Effector memory CD8-positive, alpha-beta T cell (primary cell): ENCODE measurements at regions not wholly inside any gene's neighbourhood (a gene's known extent, or its start where the extent isn't known, plus 50 kb on each side); places are given as distances from the start of the nearest gene placed in this dataset.

Experiments used
- ATAC-seq: fragments of 150-1000 bp; cut with Tn5 transposase; replicated peaks from 2 replicates; pipeline ENCODE4 v1.10.0; 2021; ENCODE audit warnings: mild to moderate bottlenecking, moderate library complexity
- DNase-seq, 3 experiments: peaks; one replicate each; pipeline ENCODE4 v3.0.0; 2021
- H3K27ac Mint-ChIP-seq, 2 donors: one replicate each; pipeline ENCODE4 v1.8.0; 2022; ENCODE audit warnings: mild to moderate bottlenecking in 2 of 2, mixed read lengths in 2 of 2, moderate library complexity in 2 of 2
- H3K27me3 Mint-ChIP-seq, 2 donors: one replicate each; pipeline ENCODE4 v1.8.0; 2022; ENCODE audit warnings: mixed read lengths in 2 of 2
- H3K36me3 Mint-ChIP-seq: one replicate; pipeline ENCODE4 v1.8.0; 2022; ENCODE audit warnings: mild to moderate bottlenecking, moderate library complexity, mixed read lengths; ENCODE audit not compliant: insufficient read depth
- H3K4me1 Mint-ChIP-seq, 2 donors: one replicate each; pipeline ENCODE4 v1.8.0; 2022; ENCODE audit warnings: low read depth in 2 of 2, mixed read lengths in 2 of 2
- H3K4me3 Mint-ChIP-seq, 2 donors: one replicate each; pipeline ENCODE4 v1.8.0; 2022; ENCODE audit warnings: mild to moderate bottlenecking in 2 of 2, mixed read lengths in 2 of 2, moderate library complexity in 2 of 2
- H3K9me3 Mint-ChIP-seq, 2 donors: one replicate each; pipeline ENCODE4 v1.8.0; 2022; ENCODE audit warnings: mixed read lengths in 2 of 2

DNA sequence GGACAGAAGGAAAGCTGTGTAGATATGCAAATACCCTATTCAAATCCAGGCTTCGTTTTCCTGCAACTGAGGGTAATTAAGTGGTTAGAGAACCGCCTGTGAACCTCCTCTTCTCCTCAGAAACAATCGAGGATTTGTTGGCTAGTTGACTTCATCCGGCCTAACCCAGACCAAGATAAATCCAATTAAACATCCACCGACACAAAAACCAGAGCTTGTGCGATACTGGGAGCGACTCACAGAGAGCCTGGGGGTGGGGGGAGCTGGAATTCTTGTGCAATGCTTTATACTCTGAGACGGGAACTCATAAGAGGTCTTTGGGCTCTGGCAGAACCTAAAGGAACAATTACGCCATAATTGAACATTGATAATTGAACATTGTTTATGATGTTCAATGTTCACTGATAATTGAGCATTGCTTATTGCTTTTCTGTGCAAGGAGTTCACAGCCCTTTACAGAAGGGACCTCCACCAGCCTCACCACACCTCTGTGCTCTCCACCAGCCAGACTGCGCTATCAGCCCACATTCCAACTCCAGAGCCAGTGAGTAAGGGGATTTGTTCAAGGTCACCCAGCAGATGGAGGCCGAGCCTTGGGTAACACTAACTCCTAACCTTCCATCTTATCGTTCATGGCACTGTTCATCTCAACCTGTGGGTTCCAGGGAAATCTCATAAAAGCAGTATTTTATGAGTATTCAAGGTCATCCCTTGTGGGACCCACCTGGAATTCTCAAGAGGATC lies 429.6 kb upstream of the JARID2 start:
- no peaks in the 10 kb centered on the region for H3K9me3 Mint-ChIP-seq
- no peak for DNase-seq
- H3K36me3 Mint-ChIP-seq = no peaks in the 10 kb centered on the region
- no peak for ATAC-seq
- no peak overlapping the region for H3K27ac Mint-ChIP-seq
- peaks cover 0 to 6% of the 10 kb centered on the region in 2 donors for H3K27me3 Mint-ChIP-seq
- peaks cover 0 to 3% of the 10 kb centered on the region in 2 donors for H3K4me1 Mint-ChIP-seq
- H3K4me3 Mint-ChIP-seq = no peak overlapping the region

DNA sequence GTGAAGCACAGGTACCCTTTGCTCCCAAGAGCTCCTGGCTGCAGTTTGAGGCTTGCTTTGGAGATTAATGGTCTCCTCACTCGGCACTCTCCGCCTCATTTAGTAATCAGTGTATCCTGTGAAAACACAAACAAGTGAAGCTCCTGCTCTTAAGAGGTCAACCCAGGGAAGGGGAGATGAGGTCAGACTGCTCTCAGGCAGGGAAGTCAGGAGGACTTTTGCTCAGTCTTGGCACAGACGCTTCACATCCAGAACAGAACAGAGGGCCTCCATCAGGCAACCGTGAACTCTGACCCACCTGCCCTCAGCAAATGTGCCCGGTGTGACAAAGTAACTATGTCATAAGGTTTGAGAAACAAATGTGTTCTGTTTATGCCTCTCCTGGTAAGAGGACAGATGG lies 428.8 kb upstream of the JARID2 start:
- Mint-ChIP-seq H3K27me3 (peaks cover 0 to 6% of the 10 kb centered on the region in 2 donors), H3K9me3 (no peaks in the 10 kb centered on the region), H3K27ac (no peak overlapping the region), H3K36me3 (no peaks in the 10 kb centered on the region), H3K4me1 (peaks cover 0 to 3% of the 10 kb centered on the region in 2 donors), H3K4me3 (no peak overlapping the region)
- ATAC-seq (no peak), DNase-seq (no peak)

DNA sequence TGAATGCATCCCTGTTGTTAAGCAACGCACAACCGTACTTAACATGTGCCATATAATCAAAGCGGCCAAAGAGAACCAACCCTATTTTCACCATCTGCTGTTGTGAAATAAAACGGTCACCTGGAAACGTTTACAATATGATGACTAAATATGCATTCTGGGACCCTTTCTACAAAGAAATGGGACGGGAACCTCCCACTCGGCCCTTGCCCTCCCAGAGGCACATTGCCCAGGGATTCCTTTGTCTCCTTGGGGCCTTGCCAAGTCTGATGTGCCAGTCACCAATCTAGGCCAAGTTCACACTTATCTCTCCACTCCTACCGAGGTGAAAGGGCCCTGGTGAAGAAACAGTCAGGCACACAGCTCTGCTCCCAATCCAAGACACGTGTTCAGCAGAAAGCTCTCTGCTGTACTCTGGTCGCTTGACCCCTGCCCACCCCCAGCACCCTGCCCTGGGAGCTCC lies 427.4 kb upstream of the JARID2 start:
- Mint-ChIP-seq H3K36me3 (no peaks in the 10 kb centered on the region), H3K4me3 (no peak overlapping the region), H3K4me1 (peaks cover 0 to 3% of the 10 kb centered on the region in 2 donors), H3K9me3 (no peaks in the 10 kb centered on the region), H3K27ac (no peak overlapping the region), H3K27me3 (peaks cover 0 to 5% of the 10 kb centered on the region in 2 donors)
- DNase-seq = no peak
- ATAC-seq = no peak

DNA sequence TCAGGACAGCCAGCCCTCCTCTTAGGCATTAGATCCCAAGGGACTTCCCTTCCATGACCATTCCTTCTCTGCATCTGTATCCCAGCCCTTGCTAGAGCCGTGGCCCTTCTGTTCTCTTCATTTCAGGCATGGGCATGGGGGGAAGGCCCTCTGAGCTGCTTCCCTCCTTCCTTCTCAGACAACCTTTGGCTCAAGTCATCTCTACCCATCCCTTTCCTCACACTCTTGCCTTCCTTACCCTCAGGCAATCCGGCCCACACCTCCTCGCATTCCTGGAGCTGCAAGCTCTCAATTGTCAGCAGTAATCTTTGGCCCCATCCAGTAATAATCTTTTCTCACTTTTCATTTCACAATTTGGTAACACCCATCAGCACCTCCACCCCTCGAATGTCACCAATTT lies 426.9 kb upstream of the JARID2 start:
- H3K36me3 Mint-ChIP-seq = no peaks in the 10 kb centered on the region
- DNase-seq = no peak
- no peak for ATAC-seq
- no peak overlapping the region for H3K27ac Mint-ChIP-seq
- H3K27me3 Mint-ChIP-seq = peaks cover 0 to 2% of the 10 kb centered on the region in 2 donors
- H3K4me1 Mint-ChIP-seq = peaks cover 0 to 3% of the 10 kb centered on the region in 2 donors
- H3K4me3 Mint-ChIP-seq = no peak overlapping the region
- H3K9me3 Mint-ChIP-seq = no peaks in the 10 kb centered on the region

DNA sequence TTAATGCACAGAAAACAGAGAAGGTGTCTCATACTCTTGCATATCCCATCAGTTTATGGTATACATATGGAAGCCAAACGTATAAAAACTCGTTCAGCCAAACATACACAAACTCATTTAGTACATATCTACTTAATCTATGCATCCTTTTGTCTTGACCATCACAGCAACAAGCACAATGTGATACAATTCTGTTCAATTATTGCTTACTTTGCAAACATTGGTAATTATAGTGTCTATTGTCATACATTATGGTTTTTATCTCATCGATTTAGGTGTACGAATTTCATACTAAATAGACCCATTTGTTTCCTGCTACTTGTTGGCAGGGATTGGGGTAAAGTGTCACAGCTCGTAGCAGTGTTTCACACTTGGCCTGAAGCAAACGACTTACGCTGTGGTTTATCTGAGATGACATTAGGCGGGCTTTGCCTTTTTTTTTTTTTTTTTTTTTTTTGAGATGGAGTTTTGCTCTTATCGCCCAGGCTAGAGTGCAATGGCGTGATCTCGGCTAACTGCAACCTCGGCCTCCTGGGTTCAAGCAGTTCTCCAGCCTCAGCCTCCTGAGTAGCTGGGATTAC lies 425.9 kb upstream of the JARID2 start:
- no peaks in the 10 kb centered on the region for H3K9me3 Mint-ChIP-seq
- no peak overlapping the region for H3K4me3 Mint-ChIP-seq
- DNase-seq (no peak), ATAC-seq (no peak)
- peaks cover 3 to 11% of the 10 kb centered on the region in 2 donors for H3K27me3 Mint-ChIP-seq
- H3K4me1 Mint-ChIP-seq = peaks cover 0 to 3% of the 10 kb centered on the region in 2 donors
- H3K27ac Mint-ChIP-seq = no peak overlapping the region
- no peaks in the 10 kb centered on the region for H3K36me3 Mint-ChIP-seq

DNA sequence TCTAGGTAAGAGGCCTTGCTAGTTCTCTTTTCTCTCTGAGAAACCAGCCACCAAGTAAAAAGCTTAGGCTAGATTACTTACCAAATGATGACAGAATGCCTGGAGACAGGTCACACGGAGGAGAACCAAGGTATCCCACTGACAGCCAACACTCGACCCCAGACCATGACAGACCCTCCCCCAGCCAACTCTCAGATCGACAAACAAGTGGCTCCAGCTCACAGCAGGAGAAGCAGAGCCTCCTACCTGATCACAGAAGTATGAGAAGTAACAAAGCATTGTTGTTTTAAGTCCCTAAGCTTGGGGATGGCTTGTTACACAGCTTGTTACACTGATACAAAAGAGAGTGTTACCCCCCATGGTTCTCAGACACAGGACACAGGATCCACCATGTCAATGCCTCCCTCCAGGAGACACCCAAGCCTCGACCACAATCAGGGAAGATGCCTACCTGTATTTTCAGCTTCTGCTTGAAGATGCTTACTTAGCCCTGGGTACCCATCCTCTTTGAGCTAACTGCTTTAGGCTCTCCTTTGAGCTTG lies 423.8 kb upstream of the JARID2 start:
- no peak overlapping the region for H3K27ac Mint-ChIP-seq

DNA sequence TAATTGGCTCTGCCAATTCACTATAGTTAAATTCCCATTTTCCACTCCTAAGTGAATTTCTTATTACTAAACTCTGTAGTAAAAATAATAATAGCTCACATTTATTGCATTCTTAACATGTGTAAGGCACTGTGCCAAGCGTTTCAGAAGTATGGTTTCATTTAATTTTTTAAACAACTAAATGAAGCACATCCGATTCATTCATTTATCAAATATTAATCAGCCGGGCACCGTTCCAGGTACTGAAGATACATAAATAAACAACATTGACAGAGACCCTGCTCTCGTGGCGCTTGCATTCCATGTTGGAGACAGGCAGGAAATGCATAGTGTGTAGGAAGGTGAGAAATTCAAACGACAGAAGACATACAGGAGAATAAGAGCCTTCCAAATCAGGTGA lies 423.2 kb upstream of the JARID2 start:
- Mint-ChIP-seq H3K4me3 (no peak overlapping the region), H3K36me3 (no peaks in the 10 kb centered on the region), H3K4me1 (peaks cover 0 to 3% of the 10 kb centered on the region in 2 donors), H3K27me3 (peaks cover 30 to 37% of the 10 kb centered on the region in 2 donors), H3K27ac (no peak overlapping the region), H3K9me3 (no peaks in the 10 kb centered on the region)
- no peak for ATAC-seq
- DNase-seq = no peak

More for the DNA sequence above, 423.8 kb upstream of the JARID2 start:
- Mint-ChIP-seq H3K4me3 (no peak overlapping the region), H3K36me3 (no peaks in the 10 kb centered on the region), H3K4me1 (peaks cover 0 to 3% of the 10 kb centered on the region in 2 donors), H3K9me3 (no peaks in the 10 kb centered on the region), H3K27me3 (peaks cover 24 to 31% of the 10 kb centered on the region in 2 donors)
- DNase-seq = no peak
- no peak for ATAC-seq

DNA sequence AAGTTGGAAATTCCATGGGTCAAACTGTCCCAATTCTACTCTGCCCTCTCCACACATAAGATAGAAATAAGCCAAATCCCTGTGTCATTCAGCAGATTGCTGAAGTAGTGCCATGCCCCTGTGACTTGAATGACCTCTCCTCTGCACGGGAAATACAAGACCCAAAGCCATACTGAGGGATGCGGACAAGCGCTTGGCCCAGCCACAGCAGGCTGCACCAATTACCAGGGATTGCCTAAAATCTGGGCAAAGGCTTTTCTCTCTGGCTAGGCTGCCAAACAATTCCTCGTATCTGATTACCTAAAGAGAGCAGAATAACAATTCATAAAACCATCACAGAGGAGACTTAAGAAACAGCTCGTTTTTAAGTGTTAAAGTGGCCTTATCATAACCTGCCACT lies 421.8 kb upstream of the JARID2 start:
- Mint-ChIP-seq H3K4me3 (no peak overlapping the region), H3K27ac (no peak overlapping the region), H3K27me3 (peaks cover 43% of the 10 kb centered on the region in 2 donors), H3K9me3 (no peaks in the 10 kb centered on the region), H3K4me1 (peaks cover 0 to 3% of the 10 kb centered on the region in 2 donors), H3K36me3 (no peaks in the 10 kb centered on the region)
- ATAC-seq = no peak
- no peak for DNase-seq

DNA sequence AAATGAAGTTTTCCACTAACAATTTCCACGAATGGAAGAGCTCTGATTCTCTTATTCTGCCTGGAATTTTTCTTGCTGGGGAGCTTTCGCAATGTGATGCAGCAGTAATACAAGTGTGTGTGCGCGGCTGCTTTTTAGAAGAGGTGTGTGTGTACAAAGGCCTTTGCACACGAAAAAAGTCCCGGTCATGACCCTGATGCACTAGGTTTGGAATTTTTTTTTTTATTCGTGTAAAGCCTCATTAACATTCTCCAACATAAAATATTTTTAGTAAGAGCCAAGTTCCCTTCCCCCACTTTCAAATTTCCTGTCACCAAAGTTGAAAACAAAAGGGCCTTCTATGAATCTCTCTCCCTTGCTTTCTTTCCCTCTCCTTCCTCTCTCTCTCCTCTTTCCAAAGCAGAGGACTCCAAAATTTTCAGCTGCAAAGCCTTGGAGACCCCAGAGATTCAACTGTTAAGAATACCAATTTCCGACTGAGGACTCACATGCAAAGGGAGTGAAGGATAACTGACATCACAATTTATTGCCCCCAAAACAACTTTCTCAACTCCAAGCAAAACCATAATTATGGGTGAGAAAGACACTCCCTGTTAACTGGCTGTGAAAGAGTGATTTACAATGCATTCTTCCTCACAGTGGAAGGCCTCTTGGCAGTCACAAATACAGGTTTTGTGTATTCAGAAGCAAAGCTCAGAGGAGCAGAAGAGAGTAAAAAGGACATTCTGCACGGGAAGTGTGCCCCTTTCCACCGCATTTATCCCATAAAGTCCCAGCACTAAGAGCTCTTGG lies 421.2 kb upstream of the JARID2 start:
- Mint-ChIP-seq H3K27me3 (peaks cover 43 to 49% of the 10 kb centered on the region in 2 donors), H3K36me3 (no peaks in the 10 kb centered on the region), H3K9me3 (no peaks in the 10 kb centered on the region), H3K4me3 (no peak overlapping the region), H3K27ac (no peak overlapping the region), H3K4me1 (peaks cover 0 to 2% of the 10 kb centered on the region in 2 donors)
- ATAC-seq (no peak), DNase-seq (no peak)

DNA sequence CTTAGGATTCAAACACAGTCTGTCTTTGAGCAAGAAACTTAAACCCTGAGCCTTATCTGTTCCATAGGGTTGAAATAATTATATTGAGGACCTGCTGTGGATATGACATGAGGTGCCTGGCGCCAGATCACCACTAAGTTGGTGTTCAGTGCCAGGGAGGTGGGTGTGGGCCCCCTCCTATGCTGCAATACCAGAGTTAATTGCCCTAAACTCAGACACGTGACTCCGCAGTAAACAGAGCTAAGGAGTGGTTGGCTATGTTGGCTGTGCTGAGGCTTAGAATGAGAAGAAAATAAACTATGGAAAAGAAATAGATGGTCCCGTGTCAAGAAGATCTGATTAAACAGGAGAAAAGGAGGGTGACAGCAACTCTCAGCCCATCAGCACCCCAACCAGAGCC lies 419.4 kb upstream of the JARID2 start:
- Mint-ChIP-seq H3K27ac (no peak overlapping the region), H3K9me3 (no peaks in the 10 kb centered on the region), H3K27me3 (peaks cover 49 to 64% of the 10 kb centered on the region in 2 donors), H3K4me3 (no peak overlapping the region), H3K36me3 (no peaks in the 10 kb centered on the region), H3K4me1 (no peaks in the 10 kb centered on the region)
- DNase-seq (no peak), ATAC-seq (no peak)

DNA sequence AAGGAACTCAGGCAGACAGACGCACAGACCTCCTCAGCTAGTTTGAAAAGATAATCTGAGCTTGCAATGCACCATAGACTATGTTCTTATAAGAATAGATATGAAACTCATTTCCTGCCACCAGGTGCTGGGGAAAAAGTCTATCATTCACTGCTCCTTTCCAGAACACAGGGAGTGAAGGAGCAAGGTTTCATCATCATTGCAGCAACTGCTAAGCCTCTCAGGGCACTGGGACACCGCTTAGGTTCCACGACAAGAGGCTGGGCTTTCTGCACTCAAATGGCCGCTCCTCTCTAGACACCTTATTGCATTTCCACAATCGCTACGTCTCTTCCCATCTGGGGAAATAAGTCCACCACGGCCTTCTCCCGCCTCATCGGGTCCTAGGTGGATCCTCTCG lies 418.5 kb upstream of the JARID2 start:
- DNase-seq = no peak
- ATAC-seq = no peak
- Mint-ChIP-seq H3K27me3 (peaks cover 49 to 67% of the 10 kb centered on the region in 2 donors), H3K36me3 (no peaks in the 10 kb centered on the region), H3K4me3 (no peak overlapping the region), H3K9me3 (no peaks in the 10 kb centered on the region), H3K4me1 (no peaks in the 10 kb centered on the region), H3K27ac (no peak overlapping the region)

DNA sequence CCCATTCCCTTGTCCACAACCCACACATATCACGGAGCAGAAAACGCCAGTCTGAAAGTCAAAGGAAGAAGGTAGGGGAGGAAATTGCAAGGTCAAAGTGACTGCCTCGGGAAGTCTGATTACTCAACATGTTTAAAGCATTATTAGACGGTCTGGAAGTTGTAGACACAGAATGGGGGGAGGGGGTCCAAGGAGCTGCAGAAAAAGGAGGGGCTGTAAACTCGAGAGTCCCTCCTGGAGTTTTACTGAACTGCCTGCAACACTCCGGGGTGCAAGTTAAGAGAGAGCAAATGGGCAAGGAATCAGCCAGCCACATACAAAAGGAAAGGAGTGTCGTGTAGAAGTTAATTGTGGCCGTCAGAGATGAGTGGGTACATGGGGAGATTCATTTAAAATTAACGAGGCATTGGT lies 417.7 kb upstream of the JARID2 start:
- DNase-seq (no peak), ATAC-seq (no peak)
- H3K36me3 Mint-ChIP-seq = no peaks in the 10 kb centered on the region
- H3K4me3 Mint-ChIP-seq = no peak overlapping the region
- no peak overlapping the region for H3K27ac Mint-ChIP-seq
- H3K9me3 Mint-ChIP-seq = no peaks in the 10 kb centered on the region
- no peaks in the 10 kb centered on the region for H3K4me1 Mint-ChIP-seq
- peaks cover 49 to 67% of the 10 kb centered on the region in 2 donors for H3K27me3 Mint-ChIP-seq

DNA sequence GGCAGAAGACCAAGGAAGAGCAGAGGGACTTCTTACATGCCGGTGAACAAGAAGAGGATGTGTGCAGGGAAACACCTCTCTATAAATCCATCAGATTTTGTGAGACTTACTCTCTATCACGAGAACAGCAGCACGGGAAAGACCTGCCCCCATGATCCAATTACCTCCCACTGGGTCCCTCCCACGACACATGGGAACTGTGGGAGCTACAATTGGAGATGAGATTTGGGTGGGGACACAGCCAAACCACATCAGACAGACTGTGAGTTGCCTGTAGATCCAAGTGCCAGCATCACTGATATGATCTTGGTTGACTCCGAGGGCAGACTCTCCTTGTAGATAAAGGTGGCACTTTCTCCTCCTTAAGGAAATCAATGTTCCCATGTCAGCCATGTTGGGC lies 414.8 kb upstream of the JARID2 start:
- no peaks in the 10 kb centered on the region for H3K36me3 Mint-ChIP-seq
- no peaks in the 10 kb centered on the region for H3K9me3 Mint-ChIP-seq
- H3K27ac Mint-ChIP-seq = no peak overlapping the region

More for the DNA sequence above, 414.8 kb upstream of the JARID2 start:
- Mint-ChIP-seq H3K27me3 (peaks cover 29 to 54% of the 10 kb centered on the region in 2 donors), H3K4me1 (no peaks in the 10 kb centered on the region), H3K4me3 (no peak overlapping the region)
- DNase-seq = no peak
- ATAC-seq = no peak
